ENCODE measurements at regions not wholly inside any gene's neighbourhood (a gene's known extent, or its start where the extent isn't known, plus 50 kb on each side); places are given as distances from the start of the nearest gene placed in this dataset.

DNA sequence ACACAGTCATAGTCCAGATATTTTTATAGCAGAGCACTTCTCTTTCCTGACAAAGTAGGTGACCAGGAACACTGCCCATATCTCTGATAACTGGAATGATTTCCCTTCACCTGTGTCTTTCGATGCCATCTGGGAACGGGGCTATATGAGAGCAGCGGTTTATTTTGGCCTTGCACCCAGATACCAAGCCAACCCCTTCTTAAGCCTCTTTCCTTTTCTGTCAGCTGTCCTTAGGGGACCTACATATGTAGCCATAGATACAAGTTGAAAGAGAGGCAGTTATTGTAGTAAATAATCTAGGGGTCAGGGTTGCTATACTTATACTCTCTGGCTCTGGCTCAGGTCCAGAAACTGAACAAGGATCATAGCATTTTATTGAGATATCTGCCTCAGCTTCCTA, 128.8 kb downstream of the NHLRC3 start:
- DNase-seq: no peak

DNA sequence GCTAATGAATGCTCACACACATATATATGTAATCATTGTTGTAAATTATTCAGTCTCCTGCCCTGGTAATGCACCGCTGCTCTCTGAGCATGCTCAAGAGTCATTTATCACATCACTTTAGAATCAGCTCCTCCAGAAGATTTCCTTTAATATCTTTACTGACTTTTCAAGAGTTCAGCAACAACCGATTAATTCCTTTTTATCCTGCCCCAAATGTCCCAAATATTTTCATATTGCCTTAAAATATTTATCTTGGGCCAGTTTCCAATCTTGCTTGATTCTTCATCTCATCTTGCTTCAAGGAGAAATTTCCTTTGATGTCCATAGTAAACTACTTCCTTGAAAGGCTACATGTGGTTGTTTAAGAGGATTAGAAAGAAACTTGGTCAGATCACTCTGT, 132.5 kb downstream of the NHLRC3 start:
- DNase-seq: no peak

DNA sequence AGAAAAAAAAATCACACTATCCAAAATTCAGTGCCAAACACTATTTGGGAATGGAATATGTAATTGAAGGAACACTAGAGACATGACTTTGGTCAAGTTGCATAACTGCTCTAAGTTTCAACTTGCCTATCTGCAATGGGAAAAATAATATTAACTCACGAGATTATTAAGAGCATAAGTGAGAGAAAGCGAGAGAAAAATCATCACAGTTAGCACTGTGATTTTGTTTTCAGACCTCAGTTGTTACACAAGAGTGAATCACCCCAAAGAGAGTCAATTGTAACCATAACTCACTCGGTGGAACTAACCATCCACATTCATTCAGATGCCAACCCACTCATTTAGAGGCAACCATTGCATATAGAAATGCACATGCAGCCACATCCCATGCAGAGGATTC, 147.1 kb downstream of the NHLRC3 start:
- DNase-seq: no peak

DNA sequence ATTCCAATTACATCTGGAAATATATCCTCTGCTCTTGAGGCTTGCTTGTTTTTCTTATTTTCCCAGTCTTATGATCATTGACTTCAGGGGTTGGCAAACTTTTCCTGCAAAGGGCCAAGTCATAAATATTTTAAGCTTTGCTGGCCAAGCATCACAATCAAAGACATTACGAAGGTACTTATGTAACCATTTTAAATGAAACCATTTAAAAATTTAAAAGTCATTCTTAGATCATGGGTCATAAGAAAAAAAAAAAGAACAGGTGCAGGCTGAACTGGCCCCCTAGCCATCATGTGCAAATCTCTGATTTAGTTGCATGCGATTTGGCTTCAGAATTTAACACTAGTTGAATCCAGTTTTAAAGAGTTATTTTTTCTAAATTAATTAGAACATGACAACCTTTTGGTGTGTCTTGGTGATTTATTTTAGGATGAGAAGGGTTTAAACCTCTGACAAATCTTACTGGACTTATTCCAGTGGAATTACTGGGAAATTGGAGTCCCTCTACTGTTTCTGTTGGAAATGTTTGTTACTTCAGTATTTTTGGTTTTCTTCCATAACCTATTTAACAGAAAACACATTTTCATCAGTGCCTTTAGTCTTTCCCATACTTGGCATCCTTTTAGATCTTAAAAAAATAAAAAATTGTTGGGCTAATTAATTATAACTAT, 148.1 kb downstream of the NHLRC3 start:
- no peak for DNase-seq

DNA sequence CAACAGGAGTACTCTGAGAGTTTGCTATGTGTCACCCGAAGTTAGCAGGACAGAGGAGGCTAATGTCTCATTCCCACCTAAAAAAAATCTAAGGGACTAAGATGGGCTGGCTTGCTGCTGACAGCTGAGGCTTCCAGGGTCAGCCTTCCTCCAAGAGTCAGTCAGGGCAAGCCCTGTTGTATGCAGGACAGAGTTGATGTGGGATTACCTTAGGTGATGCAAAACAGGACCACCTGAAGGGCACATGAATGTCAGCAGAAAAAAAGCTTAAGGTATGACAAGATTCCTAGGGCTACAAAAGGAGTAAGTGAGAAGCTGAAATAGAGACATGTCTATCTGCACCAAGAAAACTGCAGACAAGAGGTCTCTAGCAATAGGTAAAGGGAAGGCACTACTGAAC, 151.5 kb downstream of the NHLRC3 start:
- no peak for DNase-seq

DNA sequence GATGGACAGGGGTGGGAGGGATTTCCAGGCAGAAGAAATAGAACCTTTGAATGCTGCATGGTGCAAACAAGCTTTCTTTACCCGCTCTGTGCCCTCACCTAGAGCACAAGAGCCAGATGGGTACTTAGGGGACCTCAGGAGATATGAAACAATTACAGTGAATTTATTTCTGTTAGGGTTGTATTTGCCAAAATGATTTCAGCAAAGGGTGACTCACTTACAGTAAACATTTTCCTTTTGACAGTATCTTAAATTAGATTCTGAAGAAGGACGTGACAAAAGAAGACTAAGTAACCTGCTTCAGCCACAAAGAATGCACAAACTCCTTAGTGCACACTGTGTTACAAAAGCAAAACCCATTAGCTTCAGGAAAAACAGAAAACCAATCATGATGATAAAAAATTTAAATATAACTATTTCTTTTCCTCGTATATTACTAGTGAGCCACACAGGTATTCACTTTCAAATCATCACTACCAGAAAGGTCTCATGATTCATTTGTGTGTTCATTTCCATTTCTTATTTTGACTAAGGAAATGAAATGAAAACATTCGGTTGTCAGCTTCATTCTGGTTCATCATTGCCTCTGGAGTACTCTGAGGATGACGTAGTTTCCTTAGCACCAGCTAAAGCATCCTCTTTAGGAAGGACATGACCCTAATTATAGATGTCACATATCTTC, 158.8 kb downstream of the NHLRC3 start:
- no peak for DNase-seq

DNA sequence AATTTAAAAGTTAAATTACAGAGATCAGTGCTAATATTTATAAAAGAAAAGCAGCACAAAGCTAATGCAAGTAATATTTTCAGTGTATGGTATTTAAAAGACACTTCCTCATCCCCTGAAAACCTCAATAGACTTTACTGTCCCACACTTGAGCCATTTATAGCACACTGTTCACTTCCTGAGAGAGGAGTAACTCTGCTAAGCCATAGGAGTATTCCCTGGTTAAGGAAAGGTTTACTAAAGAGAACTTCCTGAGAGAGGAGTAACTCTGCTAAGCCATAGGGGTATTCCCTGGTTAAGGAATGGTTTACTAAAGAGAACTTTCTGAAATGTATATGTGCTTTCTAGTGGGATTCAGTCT, 159.4 kb downstream of the NHLRC3 start:
- DNase-seq: no peak

DNA sequence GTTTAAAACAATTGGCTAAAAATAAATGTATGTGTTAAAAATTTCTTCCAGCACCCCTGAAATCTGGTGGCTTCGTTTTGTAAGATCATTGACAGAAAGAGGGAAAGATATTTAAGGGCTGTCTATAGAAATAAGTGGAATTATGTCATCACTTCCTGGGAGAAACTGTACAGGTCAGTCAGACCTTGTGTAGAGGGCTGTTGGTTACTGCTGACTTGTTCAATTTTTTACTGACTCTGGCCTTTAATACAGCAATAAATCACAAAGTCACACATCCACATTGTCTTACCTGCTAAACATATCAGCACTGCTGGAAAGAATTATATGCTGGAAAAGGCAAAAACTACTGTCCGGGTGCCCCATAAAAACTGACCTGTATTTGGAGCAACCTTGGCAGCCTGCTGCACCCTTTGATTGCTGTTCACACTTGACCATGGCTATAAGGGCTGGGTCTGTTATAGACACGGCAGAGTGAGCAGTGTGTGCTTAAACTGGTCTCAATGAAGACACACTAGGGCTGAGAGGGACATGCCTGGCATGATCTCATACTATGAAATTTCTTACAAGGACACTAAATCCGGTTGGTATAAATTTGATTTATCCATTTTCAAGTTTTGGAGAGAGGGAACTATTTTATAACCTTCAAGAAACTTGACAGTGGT, 162.1 kb downstream of the NHLRC3 start:
- no peak for DNase-seq

DNA sequence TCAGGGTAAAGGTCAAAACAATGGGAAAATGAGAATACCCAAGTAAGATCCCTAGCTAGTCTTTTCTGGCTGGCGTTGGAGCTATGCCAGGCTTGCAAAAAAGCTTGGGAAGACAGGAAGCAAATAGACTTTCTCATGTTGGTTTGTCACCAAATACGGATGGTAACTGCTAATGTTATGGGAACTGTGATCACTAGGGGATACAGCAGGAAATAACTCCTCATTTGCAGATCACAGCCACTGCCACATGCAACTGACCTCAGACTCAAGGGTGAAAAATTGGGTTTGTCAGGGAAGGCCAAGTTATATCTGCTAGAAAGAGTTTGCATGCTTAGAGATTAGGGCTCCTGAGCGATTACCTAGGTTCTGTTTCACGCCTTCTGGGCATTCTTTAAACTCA, 162.9 kb downstream of the NHLRC3 start:
- DNase-seq: no peak

DNA sequence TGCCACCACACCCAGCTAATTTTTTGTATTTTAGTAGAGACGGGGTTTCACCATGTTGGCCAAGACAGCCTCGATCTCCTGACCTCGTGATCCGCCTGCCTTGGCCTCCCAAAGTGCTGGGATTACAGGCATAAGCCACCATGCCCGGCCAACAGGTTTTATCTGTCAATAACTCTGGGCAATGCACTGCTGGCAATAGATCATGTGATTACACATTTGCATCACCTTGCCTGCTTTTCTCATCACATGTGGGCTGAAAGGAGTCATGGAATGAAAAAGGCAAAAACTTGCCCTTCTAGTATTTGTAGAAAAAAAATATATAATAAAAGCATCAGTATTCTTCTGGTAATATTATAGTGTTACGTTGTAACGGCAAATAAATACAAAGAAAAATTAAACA, 164.5 kb downstream of the NHLRC3 start:
- no peak for DNase-seq

DNA sequence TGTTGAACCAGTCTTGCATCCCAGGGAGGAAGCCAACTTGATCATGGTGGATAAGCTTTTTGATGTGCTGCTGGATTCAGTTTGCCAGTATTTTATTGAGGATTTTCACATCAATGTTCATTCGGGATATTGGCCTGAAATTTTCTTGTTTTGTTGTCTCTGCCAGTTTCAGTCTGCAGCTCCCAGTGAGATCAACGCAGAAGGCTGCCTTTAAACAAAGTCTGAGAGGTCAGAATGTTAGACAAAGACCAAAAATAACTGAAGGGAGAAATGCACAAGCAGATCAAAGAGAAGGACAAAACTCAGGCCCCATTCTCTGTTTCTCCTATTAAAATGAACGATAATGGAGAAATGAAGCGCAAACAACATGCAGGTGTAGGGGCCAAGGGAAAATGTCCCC, 170.4 kb downstream of the NHLRC3 start:
- DNase-seq: no peak

DNA sequence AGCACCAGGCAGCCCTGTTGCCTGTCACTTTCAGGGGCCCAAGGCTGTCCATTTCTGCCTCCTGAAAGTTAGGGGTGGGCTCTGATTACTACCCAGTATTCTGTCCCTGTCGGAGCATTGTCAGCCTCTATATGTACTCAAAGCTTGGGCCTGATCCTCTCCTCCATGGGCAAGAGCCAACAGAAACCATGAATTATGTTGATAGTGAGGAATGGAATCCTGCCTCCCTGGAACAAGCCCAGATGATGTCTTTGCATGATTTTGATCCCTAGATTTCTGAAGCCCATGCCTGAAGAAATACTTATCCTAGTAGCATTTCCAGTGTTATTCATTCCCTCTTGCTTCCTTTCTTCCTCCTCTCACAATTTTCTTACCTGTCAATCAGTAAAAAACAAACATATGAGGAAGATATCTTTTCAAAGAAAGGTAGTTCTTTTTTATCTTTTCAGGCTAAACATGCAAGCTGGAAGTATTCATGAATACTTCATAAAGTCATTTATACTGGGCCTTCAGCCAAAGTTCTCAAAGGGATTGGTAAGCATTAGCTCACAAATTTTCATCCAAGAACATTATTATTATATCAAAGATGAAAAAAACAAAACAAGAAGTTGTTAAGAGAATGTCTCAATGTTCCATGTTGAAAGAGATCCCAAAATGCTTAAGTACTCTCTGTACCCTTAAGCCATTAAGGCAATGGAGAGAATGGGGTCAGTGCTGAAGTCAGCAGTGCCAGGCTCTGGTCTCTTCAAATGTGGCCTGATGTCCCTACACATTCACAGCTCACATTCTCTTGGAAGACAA, 171.7 kb downstream of the NHLRC3 start:
- no peak for DNase-seq

DNA sequence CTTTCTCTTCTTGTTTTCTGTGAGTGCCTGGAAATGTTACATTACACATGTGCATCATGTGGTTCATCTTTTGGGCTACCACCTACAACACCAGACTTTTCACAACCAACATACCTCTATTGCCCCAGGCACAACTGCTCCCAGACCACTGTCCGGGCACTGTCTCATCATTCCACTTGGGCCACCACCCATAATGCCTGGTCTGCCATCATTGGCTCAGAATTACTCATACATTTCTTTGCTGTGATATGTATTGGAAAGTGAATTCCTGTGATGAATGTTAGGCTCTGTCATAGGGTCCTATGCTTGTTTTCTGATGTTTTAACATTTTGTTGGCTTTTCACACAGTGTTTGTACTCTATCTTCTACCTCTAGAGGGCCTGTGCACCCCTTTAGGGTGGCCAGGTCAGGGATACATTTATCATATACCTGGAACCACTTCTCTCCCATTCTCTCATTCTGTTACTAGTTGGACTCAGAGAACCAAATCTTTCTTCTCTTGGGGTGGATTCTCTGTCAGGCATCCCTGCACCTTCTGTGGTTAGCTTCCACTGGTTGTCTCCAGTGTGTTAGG, 172.8 kb downstream of the NHLRC3 start:
- DNase-seq: no peak

DNA sequence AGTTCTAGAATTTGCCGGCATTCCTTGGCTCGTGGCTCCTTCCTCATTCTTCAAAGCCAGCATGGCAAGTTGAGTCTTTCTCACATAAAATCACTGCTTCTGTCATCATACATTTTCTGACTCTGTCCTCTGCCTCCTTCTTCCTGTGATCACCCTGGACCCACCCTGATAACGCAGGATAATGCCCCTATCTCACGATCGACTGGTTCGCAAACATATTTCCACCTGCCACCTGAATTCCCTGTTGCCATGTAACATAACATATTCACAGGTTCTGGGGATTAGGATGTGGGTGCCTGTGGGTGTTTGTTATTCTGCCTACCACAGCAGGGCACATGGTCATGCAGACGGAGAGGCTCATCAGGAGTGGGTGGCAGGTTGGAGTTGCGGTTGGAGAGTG, 177.7 kb downstream of the NHLRC3 start:
- no peak for DNase-seq

DNA sequence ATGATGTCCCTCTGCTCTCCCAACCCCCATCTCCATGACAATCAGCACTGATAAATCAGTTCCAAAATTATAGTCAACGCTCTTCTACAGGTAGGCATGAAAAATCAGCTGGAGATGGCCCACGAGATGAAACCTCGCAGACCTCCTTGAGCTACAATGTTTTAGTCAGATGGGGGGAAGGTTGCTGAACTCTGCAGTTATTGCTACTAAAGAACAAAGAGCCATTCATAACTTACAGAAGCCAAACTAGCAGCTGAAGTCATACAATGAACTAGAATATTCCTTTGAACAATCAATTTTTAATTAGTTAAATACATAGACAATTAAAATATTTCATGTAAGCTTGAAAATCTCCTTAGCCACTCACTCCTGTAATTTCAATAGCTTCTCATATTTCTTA, 179.2 kb downstream of the NHLRC3 start:
- no peak for DNase-seq

DNA sequence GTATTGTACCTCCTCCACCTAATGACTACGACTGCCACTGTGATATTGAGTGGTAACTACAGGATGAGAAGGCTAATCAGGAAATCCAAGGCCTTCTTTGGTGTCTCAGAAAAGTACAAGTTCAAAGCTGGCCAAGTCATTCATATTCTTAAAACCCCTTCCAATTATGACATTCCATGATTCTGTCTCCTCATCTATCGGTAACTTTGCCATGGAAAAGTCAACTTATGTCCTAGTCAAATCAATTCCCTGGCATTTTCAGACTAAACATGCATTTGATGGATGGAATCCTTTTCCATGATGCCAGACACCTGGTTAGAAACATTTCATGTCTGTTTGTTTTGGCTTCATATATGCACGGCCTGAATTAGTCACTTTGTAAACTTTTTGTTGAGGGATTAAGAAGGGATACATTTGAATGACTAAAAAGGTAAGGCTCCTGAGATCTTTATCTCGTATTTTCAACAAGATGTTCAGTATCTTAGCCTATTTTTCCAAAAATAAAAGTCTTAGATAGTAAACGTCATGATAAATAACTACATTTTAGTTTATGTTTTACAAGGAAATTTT, 186.5 kb downstream of the NHLRC3 start:
- no peak for DNase-seq

DNA sequence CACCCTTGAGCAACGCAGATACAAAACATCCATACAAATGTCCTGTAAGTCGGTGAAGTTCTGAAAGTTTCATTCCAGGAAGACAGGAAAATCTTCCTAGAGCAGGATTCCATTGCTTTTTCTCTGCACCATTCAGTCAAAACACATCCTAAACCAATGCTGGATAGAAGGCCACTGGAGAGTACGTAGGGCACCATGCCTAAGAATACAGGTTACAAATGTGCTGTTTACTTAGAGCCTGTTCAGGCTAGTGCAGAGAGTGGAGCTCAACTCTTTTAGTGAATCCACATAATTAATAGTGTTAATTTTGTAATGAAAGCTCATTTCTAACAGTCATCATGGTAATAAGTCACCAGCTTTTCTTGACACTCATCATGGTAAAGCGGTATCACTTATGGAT, 187.6 kb downstream of the NHLRC3 start:
- no peak for DNase-seq

DNA sequence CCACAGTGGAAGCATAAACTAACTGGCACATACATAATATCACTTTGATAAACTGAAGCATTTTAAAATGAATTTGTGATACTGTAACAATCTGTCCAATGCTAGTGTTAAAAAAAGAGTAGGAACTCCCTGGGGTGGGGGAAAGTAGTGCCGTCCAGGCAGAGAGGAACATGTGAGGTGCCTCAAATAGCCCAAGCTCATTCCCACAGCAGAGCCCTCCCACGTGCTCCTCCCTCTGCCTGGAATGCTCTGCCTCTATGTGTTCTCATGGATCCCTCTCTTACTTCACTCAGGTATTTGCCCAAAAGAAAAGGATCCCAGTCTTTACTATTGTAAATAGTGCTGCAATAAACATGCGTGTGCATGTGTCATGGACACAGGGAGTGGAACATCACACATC, 188.1 kb downstream of the NHLRC3 start:
- DNase-seq: no peak

DNA sequence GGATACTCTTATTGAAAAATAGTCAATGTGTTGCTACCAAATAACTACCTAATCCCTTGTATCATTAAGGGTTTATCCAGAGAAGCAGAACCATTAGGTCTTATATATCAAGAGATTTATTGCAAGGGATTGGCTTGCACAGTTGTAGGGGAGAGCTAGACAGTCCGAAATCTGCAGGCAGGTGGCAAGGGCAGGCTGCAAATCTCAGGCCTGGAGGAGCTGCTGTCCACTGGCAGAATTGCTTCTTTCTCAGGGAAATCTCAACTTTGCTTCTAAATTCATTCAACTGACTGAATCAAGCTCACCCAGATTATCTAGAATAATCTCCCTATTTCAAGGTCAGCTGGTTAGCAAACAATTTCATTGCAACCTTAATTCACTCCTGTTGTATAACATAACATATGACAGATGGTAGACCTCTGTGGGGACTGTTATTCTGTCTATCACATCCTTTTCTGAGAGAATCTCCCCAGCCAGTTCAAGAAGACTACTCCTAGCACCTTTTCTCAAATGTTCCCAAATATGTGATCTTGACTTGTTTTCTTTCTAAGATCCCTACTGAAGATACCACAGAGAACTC, 194.2 kb downstream of the NHLRC3 start:
- no peak for DNase-seq

DNA sequence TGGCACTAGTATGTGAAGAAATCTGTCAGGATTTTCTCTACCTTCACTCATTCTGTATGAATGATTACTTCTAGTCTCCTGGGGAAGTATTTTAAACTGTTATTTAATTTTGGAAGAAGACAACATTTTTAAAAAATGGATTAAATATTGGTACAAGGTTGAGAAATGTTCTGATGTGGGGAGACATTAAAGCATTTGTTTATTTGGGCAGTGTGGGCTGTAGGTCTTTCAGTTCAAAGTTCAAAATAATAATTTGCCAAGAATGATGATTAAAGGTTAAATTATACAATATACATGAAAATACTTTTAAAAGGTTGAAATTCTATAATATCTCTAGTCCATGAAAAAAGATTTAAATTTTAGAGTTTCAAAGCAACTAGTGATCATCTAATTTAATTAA, 194.7 kb downstream of the NHLRC3 start:
- DNase-seq: no peak

DNA sequence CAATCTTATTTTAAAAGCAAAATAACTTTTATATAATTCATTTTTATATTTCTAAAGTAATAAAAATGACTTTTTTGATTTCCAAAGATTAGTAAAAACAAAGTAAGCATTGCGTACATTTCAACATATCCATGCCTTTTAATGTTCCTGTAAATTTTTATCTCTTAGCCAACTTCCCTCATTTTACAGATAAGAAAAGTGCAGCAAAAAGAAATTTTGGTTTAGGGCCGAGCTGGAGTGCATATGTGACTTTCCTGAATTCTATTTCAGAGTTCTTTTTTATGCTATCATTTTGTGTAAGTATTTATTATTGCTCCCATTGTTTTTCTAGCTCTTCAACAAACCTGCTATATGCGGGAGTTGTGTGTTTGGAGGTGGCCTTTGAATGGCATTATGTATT, 195.3 kb downstream of the NHLRC3 start:
- DNase-seq: no peak

DNA sequence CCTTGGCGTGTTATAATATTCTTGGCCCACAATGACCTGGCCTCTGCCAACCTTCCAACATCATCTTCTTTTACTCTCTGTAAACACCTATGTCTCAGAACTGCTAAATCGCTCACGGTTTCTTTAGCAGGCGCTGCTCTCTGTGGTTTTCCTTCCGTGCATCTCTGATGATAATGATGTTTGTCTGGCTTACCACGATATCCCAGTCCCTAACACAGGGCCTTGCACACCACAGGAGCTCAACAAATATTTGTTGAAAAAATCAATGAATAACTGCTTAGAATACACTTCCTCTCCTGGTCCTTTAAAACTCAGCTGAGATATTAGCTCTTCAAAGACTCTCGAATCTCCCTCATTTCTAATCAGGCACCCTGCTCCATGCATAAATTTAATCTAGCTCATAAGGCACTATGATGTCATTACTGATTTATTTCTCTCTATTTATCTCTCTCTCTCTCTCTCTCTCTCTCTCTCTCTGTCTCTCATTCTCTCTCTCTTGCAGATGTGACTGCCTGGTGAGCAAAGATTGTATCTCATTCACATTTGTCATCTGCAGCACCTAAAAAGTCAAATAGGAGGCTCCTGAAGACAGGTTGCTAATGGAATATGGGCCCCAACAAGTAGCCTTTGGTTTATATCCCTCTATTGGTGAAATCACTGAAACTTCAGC, 206.4 kb downstream of the NHLRC3 start:
- no peak for DNase-seq

Data from stimulated activated CD4-positive, alpha-beta T cell treated with anti-CD3 and anti-CD28 coated beads, Interleukin-2, amount 100 ng/mL, for 24 hours (primary cell).